Mesendoderm (in vitro differentiated cells): ENCODE measurements at regions not wholly inside any gene's neighbourhood (a gene's known extent, or its start where the extent isn't known, plus 50 kb on each side); places are given as distances from the start of the nearest gene placed in this dataset.

ENCODE experiments used
- DNase-seq: peaks from one replicate; pipeline ENCODE4 v3.0.0; 2013
- H2AK5ac ChIP-seq: 2 replicates; pipeline ENCODE4 v1.6.1; 2013; ENCODE audit warnings: low read length, inconsistent platforms
- H2BK120ac ChIP-seq: 2 replicates; pipeline ENCODE4 v1.6.1; 2013; ENCODE audit warnings: low read depth, mild to moderate bottlenecking, low read length, moderate library complexity, mixed read lengths
- H2BK15ac ChIP-seq: replicated peaks from 2 replicates; pipeline ENCODE4 v1.6.1; 2013; ENCODE audit warnings: low read depth, mild to moderate bottlenecking, moderate library complexity
- H2BK5ac ChIP-seq: 2 replicates; pipeline ENCODE4 v1.6.1; 2013; ENCODE audit warnings: low read length, inconsistent platforms
- H3K18ac ChIP-seq: 2 replicates; pipeline ENCODE4 v1.6.1; 2013; ENCODE audit warnings: mild to moderate bottlenecking, low read length, mixed read lengths
- H3K23ac ChIP-seq: one replicate; pipeline ENCODE4 v1.6.1; 2013; ENCODE audit warnings: low read length
- H3K27ac ChIP-seq: 2 replicates; pipeline ENCODE4 v1.5.1; 2013; ENCODE audit warnings: low read depth, mild to moderate bottlenecking, inconsistent platforms, low read length, moderate library complexity
- H3K27me3 ChIP-seq: 2 replicates; pipeline ENCODE4 v1.6.1; 2013; ENCODE audit warnings: low read length, control low read depth, mild to moderate bottlenecking, inconsistent platforms; ENCODE audit not compliant: insufficient read depth, poor library complexity
- H3K36me3 ChIP-seq: 2 replicates; pipeline ENCODE4 v1.6.1; 2013; ENCODE audit warnings: low read length, inconsistent platforms; ENCODE audit not compliant: control insufficient read depth, insufficient read depth
- H3K4ac ChIP-seq: one replicate; pipeline ENCODE4 v1.6.1; 2013; ENCODE audit warnings: low read depth, mild to moderate bottlenecking, low read length, moderate library complexity
- H3K4me1 ChIP-seq: 2 replicates; pipeline ENCODE4 v1.6.1; 2013; ENCODE audit warnings: low read depth, low read length, inconsistent platforms; ENCODE audit not compliant: control insufficient read depth
- H3K4me2 ChIP-seq: 2 replicates; pipeline ENCODE4 v1.6.1; 2013; ENCODE audit warnings: low read length
- H3K4me3 ChIP-seq: 2 replicates; pipeline ENCODE4 v1.5.1; 2013; ENCODE audit warnings: mild to moderate bottlenecking, low read length
- H3K56ac ChIP-seq: one replicate; pipeline ENCODE4 v1.6.1; 2013; ENCODE audit warnings: low read length
- H3K79me1 ChIP-seq: 2 replicates; pipeline ENCODE4 v1.6.1; 2013; ENCODE audit warnings: low read length, inconsistent platforms
- H3K79me2 ChIP-seq: 2 replicates; pipeline ENCODE4 v1.6.1; 2013; ENCODE audit warnings: mild to moderate bottlenecking, low read length; ENCODE audit not compliant: control insufficient read depth, insufficient read depth
- H3K9ac ChIP-seq: 2 replicates; pipeline ENCODE4 v1.6.1; 2013; ENCODE audit warnings: low read length, inconsistent platforms
- H4K5ac ChIP-seq: one replicate; pipeline ENCODE4 v1.6.1; 2013; ENCODE audit warnings: low read length
- H4K8ac ChIP-seq: one replicate; pipeline ENCODE4 v1.6.1; 2013; ENCODE audit warnings: low read depth, mild to moderate bottlenecking, control low read depth, low read length, moderate library complexity
- WGBS: extraction: QIAGEN DNeasy Blood & Tissue Kit; methylation state at CpG from one replicate; pipeline ENCODE4 v1.1.7; 2013; ENCODE audit warnings: low lambda C conversion rate, missing lambda C conversion rate; ENCODE audit not compliant: insufficient coverage; ENCODE audit errors: extremely low coverage; 5-methylcytosine and 5-hydroxymethylcytosine counted together

GRCh38 chr5:35513612-35514011, 104.1 kb upstream of the SPEF2 start:
- no peak overlapping the region for H2BK120ac ChIP-seq
- H3K18ac ChIP-seq = no peak overlapping the region
- no peak overlapping the region for H4K8ac ChIP-seq
- no peak overlapping the region for H3K23ac ChIP-seq
- H3K4me2 ChIP-seq = no peak overlapping the region
- H3K27me3 ChIP-seq = no peaks in the 10 kb centered on the region
- H3K4me3 ChIP-seq = no peak overlapping the region
- no peaks in the 10 kb centered on the region for H3K36me3 ChIP-seq
- H2AK5ac ChIP-seq = no peak overlapping the region
- H3K27ac ChIP-seq = no peak overlapping the region
- no CpG with 5 or more reads among the region's 1 CpG for WGBS
- no peak overlapping the region for H3K56ac ChIP-seq
- no peak overlapping the region for H2BK5ac ChIP-seq
- H2BK15ac ChIP-seq = no peak overlapping the region
- no peak overlapping the region for H4K5ac ChIP-seq
- no peak overlapping the region for H3K4ac ChIP-seq
- no peaks in the 10 kb centered on the region for H3K79me2 ChIP-seq
- no peak overlapping the region for H3K9ac ChIP-seq
- no peaks in the 10 kb centered on the region for H3K79me1 ChIP-seq
- no peak for DNase-seq
- H3K4me1 ChIP-seq = no peaks in the 10 kb centered on the region

- no CpG with 5 or more reads among the region's 4 CpGs for WGBS
- H3K27me3 ChIP-seq = no peaks in the 10 kb centered on the region
These were observed 115.5 kb upstream of the SPEF2 start for GRCh38 chr5:35502206-35502605.

GRCh38 chr5:35488791-35489190, 128.9 kb upstream of the SPEF2 start:
- no peak for DNase-seq
- no peaks in the 10 kb centered on the region for H3K79me1 ChIP-seq
- H3K56ac ChIP-seq = no peak overlapping the region
- H3K4ac ChIP-seq = no peak overlapping the region
- no peak overlapping the region for H4K8ac ChIP-seq
- H2BK120ac ChIP-seq = no peak overlapping the region
- H3K4me1 ChIP-seq = no peaks in the 10 kb centered on the region
- no peak overlapping the region for H3K18ac ChIP-seq
- H3K23ac ChIP-seq = no peak overlapping the region
- no peak overlapping the region for H3K4me3 ChIP-seq
- H2BK15ac ChIP-seq = no peak overlapping the region
- no peak overlapping the region for H2AK5ac ChIP-seq
- H3K79me2 ChIP-seq = no peaks in the 10 kb centered on the region
- H3K9ac ChIP-seq = no peak overlapping the region
- H2BK5ac ChIP-seq = no peak overlapping the region
- H3K27ac ChIP-seq = no peak overlapping the region
- H3K27me3 ChIP-seq = no peaks in the 10 kb centered on the region
- H3K36me3 ChIP-seq = no peaks in the 10 kb centered on the region
- WGBS = no CpG with 5 or more reads among the region's 3 CpGs
- no peak overlapping the region for H3K4me2 ChIP-seq
- H4K5ac ChIP-seq = no peak overlapping the region

More at GRCh38 chr5:35502206-35502605, 115.5 kb upstream of the SPEF2 start:
- Histone ChIP-seq H3K4me2 (no peak overlapping the region), H4K8ac (no peak overlapping the region), H3K4me3 (no peak overlapping the region), H3K79me2 (no peaks in the 10 kb centered on the region), H3K4me1 (no peaks in the 10 kb centered on the region), H3K18ac (no peak overlapping the region), H2BK120ac (no peak overlapping the region), H3K4ac (no peak overlapping the region), H3K23ac (no peak overlapping the region), H3K56ac (no peak overlapping the region), H2BK5ac (no peak overlapping the region), H4K5ac (no peak overlapping the region), H3K27ac (no peak overlapping the region), H3K79me1 (no peaks in the 10 kb centered on the region), H3K36me3 (no peaks in the 10 kb centered on the region), H2AK5ac (no peak overlapping the region), H2BK15ac (no peak overlapping the region), H3K9ac (no peak overlapping the region)
- no peak for DNase-seq

- Histone ChIP-seq H3K18ac (no peak overlapping the region), H3K79me2 (no peaks in the 10 kb centered on the region), H3K27ac (no peak overlapping the region), H3K79me1 (no peaks in the 10 kb centered on the region), H2BK120ac (no peak overlapping the region), H3K4me2 (no peak overlapping the region), H4K8ac (no peak overlapping the region), H3K4me3 (no peak overlapping the region), H3K23ac (no peak overlapping the region), H3K36me3 (no peaks in the 10 kb centered on the region), H2BK5ac (no peak overlapping the region), H3K27me3 (no peaks in the 10 kb centered on the region), H2BK15ac (no peak overlapping the region), H3K4ac (no peak overlapping the region), H3K4me1 (no peaks in the 10 kb centered on the region), H3K9ac (no peak overlapping the region), H4K5ac (no peak overlapping the region), H3K56ac (no peak overlapping the region), H2AK5ac (no peak overlapping the region)
- no peak for DNase-seq
- no CpG with 5 or more reads among the region's 1 CpG for WGBS
These were observed 129.6 kb upstream of the SPEF2 start for GRCh38 chr5:35488055-35488454.

- Histone ChIP-seq H4K5ac (no peak overlapping the region), H2AK5ac (no peak overlapping the region), H2BK15ac (no peak overlapping the region), H3K4me2 (no peak overlapping the region), H3K79me1 (no peaks in the 10 kb centered on the region), H2BK5ac (no peak overlapping the region), H2BK120ac (no peak overlapping the region), H3K4me1 (no peaks in the 10 kb centered on the region), H3K23ac (no peak overlapping the region), H3K27me3 (no peaks in the 10 kb centered on the region), H4K8ac (no peak overlapping the region), H3K4ac (no peak overlapping the region), H3K79me2 (no peaks in the 10 kb centered on the region), H3K27ac (no peak overlapping the region), H3K4me3 (no peak overlapping the region), H3K9ac (no peak overlapping the region), H3K18ac (no peak overlapping the region), H3K56ac (no peak overlapping the region), H3K36me3 (no peaks in the 10 kb centered on the region)
- no peak for DNase-seq
- WGBS = no CpG with 5 or more reads among the region's 5 CpGs
These were observed 130.2 kb upstream of the SPEF2 start for GRCh38 chr5:35487233-35488025.

- no peak overlapping the region for H2BK15ac ChIP-seq
- no peak overlapping the region for H2BK5ac ChIP-seq
- H3K23ac ChIP-seq = no peak overlapping the region
- H3K27me3 ChIP-seq = no peaks in the 10 kb centered on the region
- H3K4ac ChIP-seq = no peak overlapping the region
- H3K79me1 ChIP-seq = no peaks in the 10 kb centered on the region
- H3K4me2 ChIP-seq = no peak overlapping the region
- no peak overlapping the region for H2BK120ac ChIP-seq
- H3K27ac ChIP-seq = no peak overlapping the region
- no peaks in the 10 kb centered on the region for H3K36me3 ChIP-seq
- no peak overlapping the region for H4K5ac ChIP-seq
- no peak overlapping the region for H3K4me3 ChIP-seq
- no peak overlapping the region for H3K18ac ChIP-seq
- no peak overlapping the region for H3K56ac ChIP-seq
- H4K8ac ChIP-seq = no peak overlapping the region
- H3K9ac ChIP-seq = no peak overlapping the region
- H2AK5ac ChIP-seq = no peak overlapping the region
- no peaks in the 10 kb centered on the region for H3K4me1 ChIP-seq
- DNase-seq = no peak
- H3K79me2 ChIP-seq = no peaks in the 10 kb centered on the region
These were observed 132.2 kb upstream of the SPEF2 start for GRCh38 chr5:35485487-35485886.
